Stomach (tissue), 8 donors: ENCODE measurements at regions not wholly inside any gene's neighbourhood (a gene's known extent, or its start where the extent isn't known, plus 50 kb on each side); places are given as distances from the start of the nearest gene placed in this dataset.

Experiments
- DNase-seq, 2 donors: peaks; one replicate each; pipeline versions ENCODE4 v3.0.0 to v3.0.0-alpha.2; 2013 to 2019
- H3K27ac ChIP-seq, 5 donors: fragments of 200-600 bp in 4 of 5; sonication (generic) in 4 of 5; one replicate each; pipeline ENCODE4 v1.5.1; 2013 to 2019; ENCODE audit warnings: mild to moderate bottlenecking in 1 of 5, moderate library complexity in 1 of 5
- H3K27me3 ChIP-seq, 3 donors: fragments of 200-600 bp; sonication (generic); one replicate each; pipeline ENCODE4 v1.5.1; 2017 to 2019; ENCODE audit warnings: mixed run types in 1 of 3
- H3K36me3 ChIP-seq, 4 donors: fragments of 200-600 bp; sonication (generic); 1 replicate in 3 of 4; 2 replicates in 1 of 4; pipeline ENCODE4 v1.5.1; 2016 to 2019
- H3K4me1 ChIP-seq, 4 donors: fragments of 200-600 bp; sonication (generic); one replicate each; pipeline ENCODE4 v1.5.1; 2016 to 2019
- H3K4me3 ChIP-seq, 4 donors: fragments of 200-600 bp; sonication (generic) in 3 of 4; one replicate each; pipeline ENCODE4 v1.5.1; 2016 to 2019; ENCODE audit warnings: mild to moderate bottlenecking in 1 of 4
- H3K9me3 ChIP-seq, 4 donors: fragments of 200-600 bp; sonication (generic); one replicate each; pipeline ENCODE4 v1.5.1; 2016 to 2019
- EP300 ChIP-seq: sonication (generic); formaldehyde crosslinking; IDR thresholded peaks from one replicate; pipeline ENCODE4 v1.6.1; 2017; ENCODE audit warnings: antibody characterized with exemption
- POLR2A ChIP-seq, 4 donors: fragments of 450-650 bp; IDR thresholded peaks; one replicate each; pipeline ENCODE4 v1.6.1; 2016; ENCODE audit warnings: antibody characterized with exemption in 4 of 4, control low read depth in 2 of 4, mild to moderate bottlenecking in 1 of 4, moderate library complexity in 1 of 4
- POLR2AphosphoS5 ChIP-seq, 3 donors: sonication (generic); formaldehyde crosslinking; IDR thresholded peaks; one replicate each; pipeline ENCODE4 v1.6.1; 2016; ENCODE audit warnings: antibody characterized with exemption in 3 of 3
- WGBS, 5 donors: extraction: QIAGEN DNeasy Blood & Tissue Kit in 3 of 5; methylation state at CpG; one replicate each; pipeline versions ENCODE4 v1.1.5 to v1.1.7; 2013 to 2018; 5-methylcytosine and 5-hydroxymethylcytosine counted together
- intact Hi-C: fragments of 100-400 bp; cut with DNase I; formaldehyde crosslinking; loops from one replicate; pipeline ENCODE4 v1.15.1; 2023; ENCODE audit warnings: low total_unique reads
- TF ChIP-seq, protein P1 (sequence below), 7 experiments: fragments of 450-650 bp in 4 of 7; fragments of 200-600 bp in 3 of 7; sonication (generic) in 3 of 7; IDR thresholded peaks; one replicate each; pipeline ENCODE4 v1.5.1; 2016 to 2019; ENCODE audit warnings: antibody characterized with exemption in 7 of 7, control low read depth in 2 of 7, mild to moderate bottlenecking in 1 of 7
- donor health status: healthy with polysubstance abuse.
- donor health status: Bipolar disorder and iron deficiency.
- donor health status: healthy.

DNA sequence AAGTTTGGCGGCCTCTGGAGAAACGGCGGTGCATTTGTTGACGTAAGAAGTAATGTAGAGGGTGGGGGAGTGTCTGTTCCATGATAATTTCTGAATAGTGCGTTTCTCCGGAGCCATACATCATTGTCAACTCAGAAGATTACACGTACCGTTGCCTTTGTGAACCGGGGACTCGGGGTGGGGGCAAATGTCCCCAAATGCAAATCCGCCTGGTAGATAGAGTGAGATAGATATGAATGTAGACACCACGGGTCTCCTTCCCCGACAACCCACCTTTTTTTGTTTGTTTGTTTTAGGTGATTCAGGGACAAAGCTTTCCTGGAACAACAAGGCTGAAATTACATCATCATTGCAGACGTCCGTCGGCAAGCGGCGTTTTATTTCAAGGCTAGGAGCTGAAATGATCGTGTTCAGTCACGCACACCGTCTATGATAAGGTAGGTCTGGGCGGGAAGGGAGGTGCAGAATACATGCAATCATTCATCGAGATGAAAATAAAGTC is 96.0 kb upstream of the PPP2R3B start:
- no peak for DNase-seq
- 52 to 58% (median 53%) methylated on average over 23 of the region's 23 CpGs for WGBS, 5 donors
- Histone ChIP-seq H3K4me3 (no peak overlapping the region), H3K27ac (no peak overlapping the region), H3K27me3 (peaks cover 0 to 7% (median 0%) of the 10 kb centered on the region in 3 donors), H3K36me3 (no peaks in the 10 kb centered on the region), H3K9me3 (peaks cover 5 to 14% (median 9%) of the 10 kb centered on the region in 4 donors), H3K4me1 (no peaks in the 10 kb centered on the region)
- intact Hi-C loops = no loop called here
- TF ChIP-seq EP300 (no peak), POLR2AphosphoS5 (IDR thresholded peaks at IDR 0.05) (no peak), POLR2A (IDR thresholded peaks at IDR 0.05) (no peak)
- TF ChIP-seq, protein P1, sequence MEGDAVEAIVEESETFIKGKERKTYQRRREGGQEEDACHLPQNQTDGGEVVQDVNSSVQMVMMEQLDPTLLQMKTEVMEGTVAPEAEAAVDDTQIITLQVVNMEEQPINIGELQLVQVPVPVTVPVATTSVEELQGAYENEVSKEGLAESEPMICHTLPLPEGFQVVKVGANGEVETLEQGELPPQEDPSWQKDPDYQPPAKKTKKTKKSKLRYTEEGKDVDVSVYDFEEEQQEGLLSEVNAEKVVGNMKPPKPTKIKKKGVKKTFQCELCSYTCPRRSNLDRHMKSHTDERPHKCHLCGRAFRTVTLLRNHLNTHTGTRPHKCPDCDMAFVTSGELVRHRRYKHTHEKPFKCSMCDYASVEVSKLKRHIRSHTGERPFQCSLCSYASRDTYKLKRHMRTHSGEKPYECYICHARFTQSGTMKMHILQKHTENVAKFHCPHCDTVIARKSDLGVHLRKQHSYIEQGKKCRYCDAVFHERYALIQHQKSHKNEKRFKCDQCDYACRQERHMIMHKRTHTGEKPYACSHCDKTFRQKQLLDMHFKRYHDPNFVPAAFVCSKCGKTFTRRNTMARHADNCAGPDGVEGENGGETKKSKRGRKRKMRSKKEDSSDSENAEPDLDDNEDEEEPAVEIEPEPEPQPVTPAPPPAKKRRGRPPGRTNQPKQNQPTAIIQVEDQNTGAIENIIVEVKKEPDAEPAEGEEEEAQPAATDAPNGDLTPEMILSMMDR (IDR thresholded peaks at IDR 0.05) = no peak

DNA sequence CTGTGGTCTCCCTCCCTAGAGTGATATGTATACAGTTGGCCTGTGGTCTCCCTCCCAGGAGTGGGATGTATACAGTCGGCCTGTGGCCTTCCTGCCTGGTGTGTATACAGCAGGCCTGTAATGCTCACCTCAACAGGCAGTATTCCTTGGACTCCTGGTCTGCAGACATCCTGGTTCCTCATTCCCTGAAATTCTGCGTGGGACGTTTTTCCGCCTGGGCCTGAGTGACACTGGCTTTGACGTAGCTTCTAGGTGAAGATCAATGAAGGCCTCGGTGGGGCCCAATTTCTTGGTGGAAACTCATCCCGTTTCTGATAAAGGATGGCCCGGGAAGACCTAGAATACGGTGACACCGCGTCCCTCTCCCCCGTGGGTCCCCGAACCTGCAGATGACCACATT is 98.7 kb upstream of the PPP2R3B start:
- Histone ChIP-seq H3K36me3 (no peaks in the 10 kb centered on the region), H3K27me3 (peaks cover 0 to 5% (median 0%) of the 10 kb centered on the region in 3 donors), H3K4me3 (no peak overlapping the region), H3K9me3 (peaks cover 5 to 22% (median 9%) of the 10 kb centered on the region in 4 donors), H3K4me1 (no peaks in the 10 kb centered on the region), H3K27ac (no peak overlapping the region)
- 86 to 92% (median 89%) methylated on average over 12 to 13 of the region's 13 CpGs for WGBS, 5 donors
- no peak for TF ChIP-seq POLR2A (IDR thresholded peaks at IDR 0.05)
- TF ChIP-seq EP300 = no peak
- TF ChIP-seq, protein P1 (IDR thresholded peaks at IDR 0.05) = no peak
- no peak for TF ChIP-seq POLR2AphosphoS5 (IDR thresholded peaks at IDR 0.05)
- intact Hi-C loops = no loop called here
- DNase-seq = no peak

DNA sequence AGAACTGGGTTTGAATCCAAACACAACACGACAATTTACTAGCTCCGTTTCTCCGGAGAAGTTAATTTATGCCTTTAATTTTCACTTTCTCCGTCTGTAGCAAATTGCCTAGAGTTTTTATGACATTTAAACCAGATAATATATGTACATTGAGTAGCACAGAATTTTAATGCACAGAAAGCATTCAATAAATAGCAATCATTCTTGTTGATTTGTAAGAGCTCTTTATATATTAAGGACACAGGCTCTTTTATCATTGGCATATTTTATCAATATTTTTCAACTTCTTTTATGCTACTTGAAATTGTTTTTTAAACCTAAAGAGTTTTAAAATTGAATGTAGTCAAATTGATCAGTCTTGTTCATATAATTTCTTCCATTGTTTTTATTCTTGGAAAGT is 99.6 kb upstream of the PPP2R3B start:
- intact Hi-C loops = no loop called here
- peaks cover 5 to 22% (median 9%) of the 10 kb centered on the region in 4 donors for H3K9me3 ChIP-seq
- no peaks in the 10 kb centered on the region for H3K4me1 ChIP-seq
- TF ChIP-seq EP300 (no peak), POLR2AphosphoS5 (IDR thresholded peaks at IDR 0.05) (no peak), POLR2A (IDR thresholded peaks at IDR 0.05) (no peak)
- TF ChIP-seq, protein P1 (IDR thresholded peaks at IDR 0.05) = no peak
- WGBS, 5 donors = 90 to 96% (median 95%) methylated on average over 4 of the region's 4 CpGs
- no peak overlapping the region for H3K4me3 ChIP-seq
- H3K27me3 ChIP-seq = no peaks in the 10 kb centered on the region
- no peak for DNase-seq
- no peak overlapping the region for H3K27ac ChIP-seq
- no peaks in the 10 kb centered on the region for H3K36me3 ChIP-seq

DNA sequence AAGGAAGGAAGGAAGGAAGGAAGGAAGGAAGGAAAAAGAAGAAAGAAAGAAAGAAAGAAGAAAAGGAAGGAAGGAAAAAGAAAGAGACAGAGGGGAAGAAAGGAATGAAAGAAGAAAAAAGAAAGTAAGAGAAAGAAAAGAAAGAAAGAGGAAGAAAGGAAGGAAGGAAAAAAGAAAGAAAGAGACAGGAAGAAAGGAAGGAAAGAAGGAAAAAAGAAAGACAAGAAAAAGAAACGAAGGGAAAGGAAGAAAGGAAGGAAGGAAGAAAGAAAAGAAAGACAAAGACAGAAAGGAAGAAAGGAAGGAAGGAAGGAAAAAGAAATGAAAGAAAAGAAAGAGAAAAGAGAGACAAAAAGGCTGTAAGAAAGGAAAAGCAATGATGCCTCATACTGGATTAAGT is 101.1 kb upstream of the PPP2R3B start:
- H3K9me3 ChIP-seq = peaks cover 5 to 22% (median 9%) of the 10 kb centered on the region in 4 donors
- H3K4me3 ChIP-seq = no peak overlapping the region
- WGBS, 5 donors = 58 to 79% (median 65%) methylated on average over 1 of the region's 1 CpG
- no peaks in the 10 kb centered on the region for H3K27me3 ChIP-seq
- no peaks in the 10 kb centered on the region for H3K4me1 ChIP-seq
- TF ChIP-seq EP300 (no peak), POLR2AphosphoS5 (IDR thresholded peaks at IDR 0.05) (no peak)
- no peak overlapping the region for H3K27ac ChIP-seq
- no peak for DNase-seq
- H3K36me3 ChIP-seq = no peaks in the 10 kb centered on the region
- intact Hi-C loops = no loop called here

DNA sequence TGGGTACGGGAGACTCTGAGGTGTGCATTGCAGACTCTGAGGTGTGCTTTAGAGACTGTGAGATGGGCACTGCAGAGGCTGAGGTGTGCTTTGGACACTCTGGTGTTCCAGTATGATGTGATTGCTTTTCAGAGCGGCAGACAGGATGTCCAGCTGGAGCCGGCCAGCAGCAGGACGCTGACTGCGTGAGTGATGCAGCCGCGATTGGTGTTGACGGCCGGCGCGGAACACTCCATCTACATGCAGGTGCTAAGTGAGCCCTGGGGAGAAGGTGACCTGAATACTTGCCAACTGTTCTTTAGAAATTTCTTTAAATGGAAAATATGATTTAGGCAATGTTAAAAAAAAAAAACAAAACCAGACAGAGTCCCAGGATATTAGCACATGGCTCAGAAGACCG is 103.1 kb upstream of the PPP2R3B start:
- no peak for TF ChIP-seq EP300
- TF ChIP-seq POLR2AphosphoS5 (IDR thresholded peaks at IDR 0.05) = no peak
- TF ChIP-seq POLR2A (IDR thresholded peaks at IDR 0.05) = no peak
- TF ChIP-seq, protein P1 (IDR thresholded peaks at IDR 0.05) = no peak
- H3K9me3 ChIP-seq = peaks cover 5 to 22% (median 9%) of the 10 kb centered on the region in 4 donors
- DNase-seq = no peak
- H3K4me1 ChIP-seq = no peaks in the 10 kb centered on the region
- no peak overlapping the region for H3K4me3 ChIP-seq
- intact Hi-C loops = no loop called here
- 84 to 92% (median 90%) methylated on average over 12 of the region's 12 CpGs for WGBS, 5 donors
- H3K27ac ChIP-seq = no peak overlapping the region
- no peaks in the 10 kb centered on the region for H3K27me3 ChIP-seq
- H3K36me3 ChIP-seq = no peaks in the 10 kb centered on the region
